ENCODE measurements at regions not wholly inside any gene's neighbourhood (a gene's known extent, or its start where the extent isn't known, plus 50 kb on each side); places are given as distances from the start of the nearest gene placed in this dataset.

DNA sequence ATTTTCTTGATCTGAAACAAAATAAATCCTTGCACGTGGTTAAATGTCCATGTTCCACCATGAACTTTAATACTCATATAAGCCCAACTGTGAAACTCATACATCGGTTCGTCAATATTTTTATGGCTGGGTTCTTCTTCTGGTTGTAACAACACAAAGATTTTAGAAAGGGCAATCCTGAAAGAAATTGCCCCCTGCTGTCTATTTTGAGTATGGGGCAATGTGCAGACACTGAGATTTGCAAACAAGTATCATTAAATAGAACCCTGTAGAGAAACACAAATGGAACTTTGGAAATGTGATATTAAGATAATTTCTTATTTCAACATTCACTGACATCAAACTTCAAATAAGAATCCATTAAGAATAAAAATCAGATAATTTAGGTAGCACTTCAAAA lies 80.2 kb upstream of the PHACTR1 start:
- TF ChIP-seq, protein P1, sequence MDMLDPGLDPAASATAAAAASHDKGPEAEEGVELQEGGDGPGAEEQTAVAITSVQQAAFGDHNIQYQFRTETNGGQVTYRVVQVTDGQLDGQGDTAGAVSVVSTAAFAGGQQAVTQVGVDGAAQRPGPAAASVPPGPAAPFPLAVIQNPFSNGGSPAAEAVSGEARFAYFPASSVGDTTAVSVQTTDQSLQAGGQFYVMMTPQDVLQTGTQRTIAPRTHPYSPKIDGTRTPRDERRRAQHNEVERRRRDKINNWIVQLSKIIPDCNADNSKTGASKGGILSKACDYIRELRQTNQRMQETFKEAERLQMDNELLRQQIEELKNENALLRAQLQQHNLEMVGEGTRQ (CRISPR knock-in tag; IDR thresholded peaks at IDR 0.05) = no peak
- TF ChIP-seq CTCF (IDR thresholded peaks at IDR 0.05) = no peak
- TF ChIP-seq JAZF1 (CRISPR knock-in tag; IDR thresholded peaks at IDR 0.05) = no peak
- no peak for TF ChIP-seq NR2C2 (CRISPR knock-in tag; IDR thresholded peaks at IDR 0.05)
- no peak for TF ChIP-seq PRDM15 (CRISPR knock-in tag; IDR thresholded peaks at IDR 0.05)
- TF ChIP-seq, protein P2, sequence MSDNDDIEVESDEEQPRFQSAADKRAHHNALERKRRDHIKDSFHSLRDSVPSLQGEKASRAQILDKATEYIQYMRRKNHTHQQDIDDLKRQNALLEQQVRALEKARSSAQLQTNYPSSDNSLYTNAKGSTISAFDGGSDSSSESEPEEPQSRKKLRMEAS (CRISPR knock-in tag; IDR thresholded peaks at IDR 0.05) = no peak
- TF ChIP-seq, protein P3, sequence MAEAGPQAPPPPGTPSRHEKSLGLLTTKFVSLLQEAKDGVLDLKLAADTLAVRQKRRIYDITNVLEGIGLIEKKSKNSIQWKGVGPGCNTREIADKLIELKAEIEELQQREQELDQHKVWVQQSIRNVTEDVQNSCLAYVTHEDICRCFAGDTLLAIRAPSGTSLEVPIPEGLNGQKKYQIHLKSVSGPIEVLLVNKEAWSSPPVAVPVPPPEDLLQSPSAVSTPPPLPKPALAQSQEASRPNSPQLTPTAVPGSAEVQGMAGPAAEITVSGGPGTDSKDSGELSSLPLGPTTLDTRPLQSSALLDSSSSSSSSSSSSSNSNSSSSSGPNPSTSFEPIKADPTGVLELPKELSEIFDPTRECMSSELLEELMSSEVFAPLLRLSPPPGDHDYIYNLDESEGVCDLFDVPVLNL (CRISPR knock-in tag; IDR thresholded peaks at IDR 0.05; ENCODE audit: borderline replicate concordance, low read depth) = no peak
- TF ChIP-seq TCF7 (CRISPR knock-in tag; IDR thresholded peaks at IDR 0.05; ENCODE audit: low read depth) = no peak
- no peak for TF ChIP-seq ZNF423 (CRISPR knock-in tag; IDR thresholded peaks at IDR 0.05)
